B cell (primary cell): ENCODE measurements at regions not wholly inside any gene's neighbourhood (a gene's known extent, or its start where the extent isn't known, plus 50 kb on each side); places are given as distances from the start of the nearest gene placed in this dataset.

ENCODE experiments used
- EZH2 ChIP-seq: IDR thresholded peaks from 2 replicates; pipeline ENCODE4 v1.6.1; 2012; ENCODE audit warnings: borderline replicate concordance, low read depth, mild to moderate bottlenecking, moderate library complexity, low read length; ENCODE audit not compliant: insufficient read depth, poor library complexity, severe bottlenecking
- TF ChIP-seq, protein P1 (sequence below): fragments of 200-600 bp; IDR thresholded peaks from one replicate; pipeline ENCODE4 v1.8.0; 2022; ENCODE audit warnings: antibody characterized with exemption, mild to moderate bottlenecking

DNA sequence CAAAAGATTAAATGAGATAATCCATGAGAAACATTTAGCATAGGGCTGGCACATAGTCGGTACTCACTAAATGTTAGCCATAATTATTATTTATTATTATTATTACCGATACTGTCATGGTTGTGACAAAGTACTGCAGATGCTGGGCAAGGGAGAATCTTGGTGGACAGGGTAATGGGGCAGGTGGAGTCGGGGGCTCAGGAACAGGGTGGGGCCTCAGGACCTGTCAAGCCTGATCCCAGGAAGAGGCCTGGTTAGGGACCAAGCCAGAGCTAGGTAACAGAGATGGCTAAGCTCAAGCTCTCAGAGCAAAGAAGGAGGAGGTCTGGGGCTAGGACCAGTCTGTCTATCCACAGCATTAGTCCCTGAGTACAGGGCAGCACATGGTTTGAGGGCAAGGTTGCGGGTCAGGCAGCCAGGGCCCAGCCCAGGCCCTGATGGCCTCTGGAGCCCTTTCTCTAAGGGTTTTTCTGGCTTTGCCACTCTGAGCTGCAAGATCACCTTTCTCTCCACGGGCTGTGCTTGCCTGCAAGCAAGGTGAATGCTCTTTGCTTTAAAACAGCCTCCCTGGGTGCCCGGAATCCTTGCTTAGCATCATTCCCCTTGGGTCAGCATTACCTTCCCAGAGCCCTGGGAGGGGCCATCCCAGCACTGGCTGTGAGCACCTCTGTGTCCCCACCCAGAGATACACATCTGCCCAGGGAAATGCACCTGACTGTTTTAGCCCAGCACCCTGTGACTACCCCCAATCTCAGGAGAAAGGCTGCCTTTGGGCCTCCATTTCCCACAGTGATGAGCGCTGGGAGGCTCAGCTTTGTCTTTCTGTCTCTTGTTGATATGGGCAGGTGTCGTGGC lies 572.0 kb downstream of the PTPRU start:
- TF ChIP-seq, protein P1, sequence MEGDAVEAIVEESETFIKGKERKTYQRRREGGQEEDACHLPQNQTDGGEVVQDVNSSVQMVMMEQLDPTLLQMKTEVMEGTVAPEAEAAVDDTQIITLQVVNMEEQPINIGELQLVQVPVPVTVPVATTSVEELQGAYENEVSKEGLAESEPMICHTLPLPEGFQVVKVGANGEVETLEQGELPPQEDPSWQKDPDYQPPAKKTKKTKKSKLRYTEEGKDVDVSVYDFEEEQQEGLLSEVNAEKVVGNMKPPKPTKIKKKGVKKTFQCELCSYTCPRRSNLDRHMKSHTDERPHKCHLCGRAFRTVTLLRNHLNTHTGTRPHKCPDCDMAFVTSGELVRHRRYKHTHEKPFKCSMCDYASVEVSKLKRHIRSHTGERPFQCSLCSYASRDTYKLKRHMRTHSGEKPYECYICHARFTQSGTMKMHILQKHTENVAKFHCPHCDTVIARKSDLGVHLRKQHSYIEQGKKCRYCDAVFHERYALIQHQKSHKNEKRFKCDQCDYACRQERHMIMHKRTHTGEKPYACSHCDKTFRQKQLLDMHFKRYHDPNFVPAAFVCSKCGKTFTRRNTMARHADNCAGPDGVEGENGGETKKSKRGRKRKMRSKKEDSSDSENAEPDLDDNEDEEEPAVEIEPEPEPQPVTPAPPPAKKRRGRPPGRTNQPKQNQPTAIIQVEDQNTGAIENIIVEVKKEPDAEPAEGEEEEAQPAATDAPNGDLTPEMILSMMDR = no peak
- no peak for TF ChIP-seq EZH2
